Epithelial cell of esophagus (primary cell): ENCODE measurements at regions not wholly inside any gene's neighbourhood (a gene's known extent, or its start where the extent isn't known, plus 50 kb on each side); places are given as distances from the start of the nearest gene placed in this dataset.

Source experiments
- DNase-seq: peaks from one replicate; pipeline ENCODE4 v3.0.0; 2010; ENCODE audit warnings: low read depth
- H3K4me3 ChIP-seq: 2 replicates; pipeline ENCODE4 v1.5.1; 2011; ENCODE audit warnings: mild to moderate bottlenecking, low read length, control low read depth
- TF ChIP-seq, protein P1 (sequence below): IDR thresholded peaks from 2 replicates; pipeline ENCODE4 v1.5.1; 2011; ENCODE audit warnings: low read depth, mild to moderate bottlenecking, low read length, control low read depth, inconsistent platforms; ENCODE audit not compliant: insufficient read depth; ENCODE audit errors: missing control alignments

DNA sequence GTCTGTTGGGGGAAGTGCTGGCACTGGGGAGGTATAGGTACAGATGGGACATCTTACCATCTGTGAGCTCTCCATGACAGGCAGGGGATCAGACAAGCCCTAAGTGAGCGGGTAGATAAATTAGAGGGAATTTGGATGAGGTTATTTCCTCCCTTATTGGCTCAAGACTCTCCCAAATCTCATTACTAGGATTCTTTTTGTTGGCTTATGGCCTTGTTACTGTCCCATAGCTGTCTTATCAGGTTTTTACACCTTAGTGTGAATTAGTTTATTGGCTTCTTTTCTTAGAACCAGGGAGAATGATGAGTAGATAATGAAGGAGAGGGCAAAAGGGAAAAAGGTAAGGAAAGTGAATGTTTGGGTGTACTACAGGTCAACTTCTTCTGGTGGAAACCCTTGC lies 191.1 kb upstream of the PRICKLE1 start:
- no peak overlapping the region for H3K4me3 ChIP-seq
- TF ChIP-seq, protein P1, sequence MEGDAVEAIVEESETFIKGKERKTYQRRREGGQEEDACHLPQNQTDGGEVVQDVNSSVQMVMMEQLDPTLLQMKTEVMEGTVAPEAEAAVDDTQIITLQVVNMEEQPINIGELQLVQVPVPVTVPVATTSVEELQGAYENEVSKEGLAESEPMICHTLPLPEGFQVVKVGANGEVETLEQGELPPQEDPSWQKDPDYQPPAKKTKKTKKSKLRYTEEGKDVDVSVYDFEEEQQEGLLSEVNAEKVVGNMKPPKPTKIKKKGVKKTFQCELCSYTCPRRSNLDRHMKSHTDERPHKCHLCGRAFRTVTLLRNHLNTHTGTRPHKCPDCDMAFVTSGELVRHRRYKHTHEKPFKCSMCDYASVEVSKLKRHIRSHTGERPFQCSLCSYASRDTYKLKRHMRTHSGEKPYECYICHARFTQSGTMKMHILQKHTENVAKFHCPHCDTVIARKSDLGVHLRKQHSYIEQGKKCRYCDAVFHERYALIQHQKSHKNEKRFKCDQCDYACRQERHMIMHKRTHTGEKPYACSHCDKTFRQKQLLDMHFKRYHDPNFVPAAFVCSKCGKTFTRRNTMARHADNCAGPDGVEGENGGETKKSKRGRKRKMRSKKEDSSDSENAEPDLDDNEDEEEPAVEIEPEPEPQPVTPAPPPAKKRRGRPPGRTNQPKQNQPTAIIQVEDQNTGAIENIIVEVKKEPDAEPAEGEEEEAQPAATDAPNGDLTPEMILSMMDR = no peak
- no peak for DNase-seq

DNA sequence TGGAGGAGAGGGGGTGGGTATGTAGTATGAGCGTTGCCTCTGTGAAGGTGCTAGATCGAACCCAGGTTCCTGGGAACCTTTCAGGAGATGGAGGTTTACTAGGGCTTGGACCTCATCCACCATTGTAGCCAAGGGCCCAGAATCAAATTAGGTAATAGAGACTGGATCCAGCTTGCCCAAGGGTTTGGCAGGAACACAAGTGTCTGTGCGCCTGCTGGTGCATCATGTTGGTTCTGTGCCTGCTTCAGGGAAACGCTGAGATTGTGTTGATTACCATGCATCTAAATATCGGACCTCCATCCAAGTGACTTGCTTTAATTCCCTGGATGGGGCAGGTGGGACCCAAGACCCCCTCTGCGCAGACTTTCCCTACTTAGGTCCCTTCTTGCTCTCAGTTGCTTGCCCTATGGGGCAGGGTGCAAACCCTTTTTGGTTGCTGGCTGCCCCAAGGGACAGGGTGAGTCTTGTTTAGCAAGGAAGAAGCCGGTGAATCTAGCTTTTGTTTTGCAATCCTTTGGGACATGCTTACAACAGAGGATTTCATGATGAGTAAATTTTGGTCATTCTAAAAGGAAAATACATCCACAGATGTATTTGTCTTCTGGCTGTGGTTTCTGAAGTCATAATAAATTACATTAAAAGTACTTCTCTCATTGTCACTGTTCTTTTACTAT lies 189.8 kb upstream of the PRICKLE1 start:
- peak; percentile 81 for DNase-seq
- no peak overlapping the region for H3K4me3 ChIP-seq
- TF ChIP-seq, protein P1 = no peak

DNA sequence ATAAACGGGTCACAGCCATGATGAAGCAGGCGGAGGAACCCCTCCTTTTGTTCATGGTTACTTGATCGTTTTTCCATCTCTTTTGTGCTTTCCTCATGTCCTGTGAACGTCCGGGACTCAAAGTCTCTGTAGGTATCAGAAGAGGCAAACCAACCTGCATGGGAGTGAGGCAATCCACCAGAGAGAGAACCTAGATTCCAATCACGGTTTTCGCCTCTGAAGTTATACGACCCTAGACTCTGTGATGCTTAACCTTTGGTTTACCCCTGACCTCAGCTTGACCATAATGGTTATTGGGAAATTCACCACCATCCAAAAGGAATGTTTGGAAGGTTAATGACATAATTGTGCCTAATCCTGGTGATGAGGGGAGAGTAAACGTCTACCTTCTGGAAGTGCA lies 186.8 kb upstream of the PRICKLE1 start:
- H3K4me3 ChIP-seq = no peak overlapping the region
- DNase-seq = no peak
- TF ChIP-seq, protein P1 = no peak

DNA sequence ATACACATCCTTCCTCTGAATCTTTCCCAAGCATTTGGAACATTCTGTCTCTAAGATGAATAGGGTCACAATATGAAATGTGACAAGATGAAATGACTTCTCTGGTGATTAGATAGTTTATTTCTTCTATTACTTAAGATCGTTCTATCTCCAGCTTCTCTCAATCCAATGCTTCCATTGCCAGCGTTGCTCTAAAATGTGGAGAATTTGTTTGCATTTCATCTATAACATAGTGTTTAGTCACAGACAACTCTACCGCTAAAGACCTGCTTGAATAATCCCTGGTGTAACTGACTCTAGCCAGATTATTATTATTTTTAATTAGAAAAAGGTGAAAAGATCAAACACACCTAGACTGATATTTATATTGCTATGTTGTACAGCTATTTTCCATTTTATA lies 184.7 kb upstream of the PRICKLE1 start:
- no peak overlapping the region for H3K4me3 ChIP-seq
- TF ChIP-seq, protein P1 = no peak
- DNase-seq = no peak

DNA sequence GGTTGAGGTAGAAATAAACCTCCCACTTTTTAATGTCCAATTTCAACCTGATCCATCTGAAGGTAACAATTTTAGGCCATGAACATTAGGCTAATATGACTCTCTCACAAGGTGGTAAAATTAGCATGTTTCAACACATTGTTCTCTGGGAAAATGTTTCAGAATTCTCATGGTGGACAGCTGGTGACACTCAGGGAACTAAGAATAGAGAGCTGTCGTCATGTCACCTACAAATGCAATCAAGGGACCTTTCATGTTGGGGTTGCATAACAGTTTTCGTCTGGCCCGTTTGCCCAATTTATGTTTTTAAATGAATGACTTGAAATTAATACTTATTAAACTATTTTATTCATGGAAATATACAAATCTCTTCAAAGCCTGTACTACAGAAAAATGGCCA lies 180.7 kb upstream of the PRICKLE1 start:
- TF ChIP-seq, protein P1 = no peak
- DNase-seq = no peak

DNA sequence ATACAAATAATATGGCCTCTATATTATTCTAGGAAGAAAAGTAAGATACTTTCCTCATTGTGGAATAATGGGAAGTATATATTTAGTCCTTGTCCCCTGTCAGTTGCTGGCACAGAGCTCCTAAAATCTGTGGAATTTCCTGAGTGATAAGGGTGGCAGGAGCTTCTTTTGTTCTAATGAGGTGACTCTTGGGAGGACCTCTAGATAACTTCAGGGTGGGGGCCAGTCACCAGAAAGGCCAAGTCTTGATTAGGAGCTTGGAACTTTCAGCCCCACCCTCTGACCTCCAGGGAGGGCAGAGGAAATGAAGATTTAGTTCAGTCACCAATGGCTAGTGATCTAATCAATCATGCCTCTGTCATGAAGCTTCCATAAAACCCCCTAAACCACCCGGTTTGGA lies 179.9 kb upstream of the PRICKLE1 start:
- no peak overlapping the region for H3K4me3 ChIP-seq
- DNase-seq = no peak
- TF ChIP-seq, protein P1 = no peak

More for the DNA sequence above, 180.7 kb upstream of the PRICKLE1 start:
- H3K4me3 ChIP-seq = no peak overlapping the region

DNA sequence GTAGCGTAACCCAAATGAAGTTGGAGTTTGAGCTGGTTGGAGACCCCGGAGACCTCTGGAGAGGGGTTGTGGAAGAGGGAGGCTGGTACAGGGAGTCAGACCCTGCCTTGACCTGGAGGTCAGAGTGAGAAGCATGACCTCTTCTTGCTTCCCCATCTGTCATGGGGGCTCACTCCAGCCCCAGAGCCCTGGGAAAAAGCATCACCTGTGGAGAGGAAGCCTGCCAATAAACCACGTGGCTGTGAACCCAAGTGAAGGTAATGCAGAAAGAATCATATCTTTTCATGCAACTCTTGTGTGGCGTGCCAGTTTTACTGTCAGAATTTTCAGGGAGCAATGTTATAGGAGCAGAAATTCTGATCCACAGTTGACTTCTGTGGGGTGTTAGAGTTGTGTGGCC lies 178.5 kb upstream of the PRICKLE1 start:
- H3K4me3 ChIP-seq = no peak overlapping the region
- TF ChIP-seq, protein P1 = no peak
- DNase-seq = no peak
